ENCODE measurements at regions not wholly inside any gene's neighbourhood (a gene's known extent, or its start where the extent isn't known, plus 50 kb on each side); places are given as distances from the start of the nearest gene placed in this dataset.

DNA sequence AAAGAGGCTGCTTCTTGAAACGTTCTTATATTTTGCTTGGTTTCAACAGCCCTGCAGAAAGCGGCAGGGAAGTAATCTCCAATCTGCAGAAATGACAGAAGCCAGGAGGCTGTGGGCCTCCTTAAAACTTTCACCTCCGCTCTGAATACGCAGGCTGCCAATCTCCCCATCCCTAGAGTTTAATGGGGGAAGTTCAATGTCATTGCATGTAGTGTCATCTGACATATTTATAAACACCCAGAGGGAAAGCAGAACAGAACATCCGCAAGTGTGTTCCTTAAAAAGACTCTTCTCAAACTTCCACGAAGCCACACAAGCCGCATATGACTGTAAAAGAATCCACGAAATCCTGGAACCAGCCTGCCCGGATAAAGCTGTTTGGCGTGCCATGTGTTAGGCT, 148.8 kb upstream of the TBL1X start:
- no peak for DNase-seq (ENCODE audit: extremely low spot score)
- ChIA-PET CTCF (no interaction called here), POLR2A (no interaction called here)
- TF ChIP-seq, protein P1, sequence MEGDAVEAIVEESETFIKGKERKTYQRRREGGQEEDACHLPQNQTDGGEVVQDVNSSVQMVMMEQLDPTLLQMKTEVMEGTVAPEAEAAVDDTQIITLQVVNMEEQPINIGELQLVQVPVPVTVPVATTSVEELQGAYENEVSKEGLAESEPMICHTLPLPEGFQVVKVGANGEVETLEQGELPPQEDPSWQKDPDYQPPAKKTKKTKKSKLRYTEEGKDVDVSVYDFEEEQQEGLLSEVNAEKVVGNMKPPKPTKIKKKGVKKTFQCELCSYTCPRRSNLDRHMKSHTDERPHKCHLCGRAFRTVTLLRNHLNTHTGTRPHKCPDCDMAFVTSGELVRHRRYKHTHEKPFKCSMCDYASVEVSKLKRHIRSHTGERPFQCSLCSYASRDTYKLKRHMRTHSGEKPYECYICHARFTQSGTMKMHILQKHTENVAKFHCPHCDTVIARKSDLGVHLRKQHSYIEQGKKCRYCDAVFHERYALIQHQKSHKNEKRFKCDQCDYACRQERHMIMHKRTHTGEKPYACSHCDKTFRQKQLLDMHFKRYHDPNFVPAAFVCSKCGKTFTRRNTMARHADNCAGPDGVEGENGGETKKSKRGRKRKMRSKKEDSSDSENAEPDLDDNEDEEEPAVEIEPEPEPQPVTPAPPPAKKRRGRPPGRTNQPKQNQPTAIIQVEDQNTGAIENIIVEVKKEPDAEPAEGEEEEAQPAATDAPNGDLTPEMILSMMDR (IDR thresholded peaks at IDR 0.05; ENCODE audit: control extremely low read depth, extremely low read depth, low read depth, missing control alignments): no peak

DNA sequence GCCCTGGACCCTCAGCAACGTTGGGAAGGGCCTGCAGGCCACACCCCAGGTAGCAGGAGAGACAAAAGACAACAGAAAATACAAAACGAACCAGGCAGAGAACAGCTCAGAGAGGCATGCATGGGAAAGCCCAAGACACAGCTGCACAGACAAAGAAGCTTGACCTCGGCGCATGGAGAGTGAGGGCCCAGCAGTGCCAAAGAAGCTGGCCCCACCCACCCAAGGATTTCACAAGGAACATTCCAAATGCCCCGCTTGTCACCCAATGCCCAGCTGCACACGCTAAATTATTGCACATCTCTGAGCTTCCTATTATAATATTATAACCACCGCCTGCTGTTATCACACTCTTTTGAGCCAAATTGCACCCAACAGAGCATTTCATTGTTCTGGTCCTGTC, 147.7 kb upstream of the TBL1X start:
- ChIA-PET POLR2A (no interaction called here), CTCF (no interaction called here)
- TF ChIP-seq, protein P1 (IDR thresholded peaks at IDR 0.05; ENCODE audit: control extremely low read depth, extremely low read depth, low read depth, missing control alignments): no peak
- DNase-seq (ENCODE audit: extremely low spot score): no peak

DNA sequence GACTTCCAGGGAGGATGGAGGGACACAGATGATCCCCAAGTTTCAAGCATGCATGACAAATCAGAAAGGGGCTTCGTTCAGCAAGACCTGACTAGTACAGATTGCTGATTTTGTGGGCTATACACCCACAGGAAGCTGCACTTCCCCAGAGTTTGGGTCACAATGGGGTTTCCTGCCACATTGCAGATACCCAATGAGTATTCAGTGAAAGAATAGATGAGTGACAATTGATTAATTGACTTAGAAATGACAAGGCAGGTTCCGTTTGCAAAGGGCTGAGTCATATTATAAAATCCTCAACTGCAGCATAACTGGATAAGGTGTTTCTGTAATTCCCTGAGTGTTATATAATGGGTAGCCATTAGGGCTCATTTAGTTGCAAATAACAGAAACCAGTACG, 146.6 kb upstream of the TBL1X start:
- ChIA-PET CTCF (no interaction called here), POLR2A (no interaction called here)
- DNase-seq (ENCODE audit: extremely low spot score): no peak
- TF ChIP-seq, protein P1 (IDR thresholded peaks at IDR 0.05; ENCODE audit: control extremely low read depth, extremely low read depth, low read depth, missing control alignments): no peak

DNA sequence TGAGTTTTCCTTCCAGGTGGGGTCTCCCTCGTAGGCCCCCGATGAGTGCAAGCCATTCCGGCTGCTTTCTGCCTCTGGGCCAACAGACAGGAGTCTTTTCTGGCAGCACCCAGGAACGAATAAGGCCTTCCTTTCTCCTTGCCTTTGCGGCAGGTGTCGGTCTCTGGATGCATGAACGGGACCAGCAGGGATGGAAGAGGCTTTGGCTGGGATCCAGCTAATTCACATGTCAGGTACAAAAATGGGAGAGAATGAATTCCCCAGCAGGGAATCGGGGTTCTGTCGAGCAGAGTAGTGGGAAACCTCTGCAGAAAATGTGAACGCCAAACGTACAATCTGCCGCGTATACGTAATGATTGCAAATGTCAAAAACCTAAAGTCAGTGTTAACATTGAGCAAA, 146.1 kb upstream of the TBL1X start:
- CTCF ChIA-PET: no interaction called here
- DNase-seq (ENCODE audit: extremely low spot score): no peak
- POLR2A ChIA-PET: no interaction called here
- TF ChIP-seq, protein P1 (IDR thresholded peaks at IDR 0.05; ENCODE audit: control extremely low read depth, extremely low read depth, low read depth, missing control alignments): no peak

DNA sequence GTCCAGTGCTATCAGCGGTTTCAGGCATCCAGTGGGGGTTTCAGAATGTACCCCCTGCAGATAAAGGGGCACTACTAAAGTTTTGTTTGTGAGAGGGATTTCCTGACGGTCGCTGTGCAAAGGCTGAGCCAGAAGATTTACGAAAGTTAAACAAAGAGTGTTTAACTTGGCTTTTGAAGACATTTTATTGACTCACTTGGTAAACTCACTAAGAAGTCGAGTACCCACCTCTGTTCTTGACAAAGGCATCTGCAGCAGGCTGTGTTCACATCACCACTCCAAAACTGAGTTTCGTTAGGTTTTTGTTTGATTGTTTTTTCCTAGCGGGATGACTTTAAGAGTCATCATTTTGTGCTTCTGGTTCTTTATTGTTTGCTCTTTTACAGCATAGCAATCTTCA, 143.9 kb upstream of the TBL1X start:
- POLR2A ChIA-PET: no interaction called here
- DNase-seq (ENCODE audit: extremely low spot score): no peak
- CTCF ChIA-PET: no interaction called here
- TF ChIP-seq, protein P1 (IDR thresholded peaks at IDR 0.05; ENCODE audit: control extremely low read depth, extremely low read depth, low read depth, missing control alignments): no peak

DNA sequence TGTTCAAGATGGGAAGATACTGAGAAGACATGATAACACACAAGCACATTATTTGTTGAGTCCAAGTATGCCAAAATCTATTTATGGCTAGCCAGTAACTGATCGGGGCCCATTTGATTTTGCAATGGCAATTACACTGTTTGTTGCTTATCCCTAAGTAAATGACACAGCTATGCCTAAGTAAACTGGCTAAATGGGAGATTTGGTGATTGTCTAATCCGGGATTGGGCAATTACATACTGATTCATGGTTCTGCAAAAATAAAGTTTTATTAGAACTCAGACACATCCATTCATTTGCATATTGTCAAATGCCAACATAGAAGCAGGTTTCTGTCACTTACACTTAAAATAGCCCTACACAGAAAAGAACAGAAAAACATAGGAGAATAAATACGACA, 140.2 kb upstream of the TBL1X start:
- TF ChIP-seq, protein P1 (IDR thresholded peaks at IDR 0.05; ENCODE audit: control extremely low read depth, extremely low read depth, low read depth, missing control alignments): no peak
- POLR2A ChIA-PET: no interaction called here
- CTCF ChIA-PET: no interaction called here
- DNase-seq (ENCODE audit: extremely low spot score): no peak

DNA sequence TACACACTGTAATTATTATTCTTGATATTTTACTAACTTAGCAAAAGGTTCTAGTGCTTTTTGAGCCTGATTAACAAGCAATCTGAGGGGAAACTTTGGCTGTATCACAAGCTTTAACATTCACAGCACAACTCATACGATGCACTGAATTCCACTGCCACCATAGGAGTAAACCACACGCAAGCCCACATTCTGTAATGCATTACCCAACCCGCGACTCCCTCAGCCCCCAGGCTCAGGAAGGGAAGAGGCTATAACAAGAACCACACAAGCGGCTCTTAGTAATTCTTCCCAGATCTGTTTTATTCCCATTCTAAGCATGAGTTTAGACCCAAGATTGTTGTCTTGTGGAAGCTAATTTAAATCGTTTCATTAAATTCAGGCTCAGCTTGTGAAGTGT, 138.5 kb upstream of the TBL1X start:
- POLR2A ChIA-PET: no interaction called here
- CTCF ChIA-PET: interaction anchor here (1.0 kb wide), 1 partner anchor 13 kb away, joined by 3 read pairs; no protein-coding TSS in a partner anchor
- TF ChIP-seq, protein P1 (IDR thresholded peaks at IDR 0.05; ENCODE audit: control extremely low read depth, extremely low read depth, low read depth, missing control alignments): no peak
- DNase-seq (ENCODE audit: extremely low spot score): no peak

All from GM10248 (cell line).